Retinal pigment epithelial cell (primary cell): ENCODE measurements at regions not wholly inside any gene's neighbourhood (a gene's known extent, or its start where the extent isn't known, plus 50 kb on each side); places are given as distances from the start of the nearest gene placed in this dataset.

ENCODE experiments used
- DNase-seq: peaks from one replicate; pipeline ENCODE4 v3.0.0-alpha.2; 2010; ENCODE audit warnings: low read depth
- H3K4me3 ChIP-seq: 2 replicates; pipeline ENCODE4 v1.5.1; 2011; ENCODE audit warnings: mild to moderate bottlenecking, low read length, control low read depth, moderate library complexity
- TF ChIP-seq, protein P1 (sequence below): conservative IDR thresholded peaks from 2 replicates; pipeline ENCODE4 v1.5.1; 2011; ENCODE audit warnings: low read depth, low read length, control low read depth, inconsistent platforms

- no peak overlapping the region for H3K4me3 ChIP-seq
- DNase-seq: no peak
- TF ChIP-seq, protein P1, sequence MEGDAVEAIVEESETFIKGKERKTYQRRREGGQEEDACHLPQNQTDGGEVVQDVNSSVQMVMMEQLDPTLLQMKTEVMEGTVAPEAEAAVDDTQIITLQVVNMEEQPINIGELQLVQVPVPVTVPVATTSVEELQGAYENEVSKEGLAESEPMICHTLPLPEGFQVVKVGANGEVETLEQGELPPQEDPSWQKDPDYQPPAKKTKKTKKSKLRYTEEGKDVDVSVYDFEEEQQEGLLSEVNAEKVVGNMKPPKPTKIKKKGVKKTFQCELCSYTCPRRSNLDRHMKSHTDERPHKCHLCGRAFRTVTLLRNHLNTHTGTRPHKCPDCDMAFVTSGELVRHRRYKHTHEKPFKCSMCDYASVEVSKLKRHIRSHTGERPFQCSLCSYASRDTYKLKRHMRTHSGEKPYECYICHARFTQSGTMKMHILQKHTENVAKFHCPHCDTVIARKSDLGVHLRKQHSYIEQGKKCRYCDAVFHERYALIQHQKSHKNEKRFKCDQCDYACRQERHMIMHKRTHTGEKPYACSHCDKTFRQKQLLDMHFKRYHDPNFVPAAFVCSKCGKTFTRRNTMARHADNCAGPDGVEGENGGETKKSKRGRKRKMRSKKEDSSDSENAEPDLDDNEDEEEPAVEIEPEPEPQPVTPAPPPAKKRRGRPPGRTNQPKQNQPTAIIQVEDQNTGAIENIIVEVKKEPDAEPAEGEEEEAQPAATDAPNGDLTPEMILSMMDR: no peak
These were observed 71.3 kb upstream of the UBE3A start for GRCh38 chr15:25510146-25510545.

DNA sequence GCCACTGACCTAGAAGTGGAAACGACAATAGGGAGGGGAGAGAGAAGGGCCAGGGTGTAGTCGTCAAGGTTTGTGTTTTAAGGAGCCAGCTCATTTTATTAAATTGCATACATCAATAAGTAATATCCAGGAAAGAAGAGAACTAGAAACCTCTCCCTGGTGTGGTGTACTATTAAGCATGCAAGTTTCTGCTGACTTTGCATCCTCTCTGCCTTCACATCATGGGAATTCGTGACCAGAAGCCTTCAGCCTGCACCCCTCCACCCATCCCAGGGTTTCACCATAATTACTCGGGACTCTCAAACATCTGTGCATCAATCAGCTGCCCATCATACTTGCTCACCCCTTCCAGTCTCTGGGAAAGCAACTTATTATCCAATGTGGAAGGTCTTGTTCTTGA, 70.9 kb upstream of the UBE3A start:
- TF ChIP-seq, protein P1: no peak
- no peak for DNase-seq

GRCh38 chr15:25508369-25509002, 69.7 kb upstream of the UBE3A start:
- no peak overlapping the region for H3K4me3 ChIP-seq
- DNase-seq: no peak
- TF ChIP-seq, protein P1: peak; percentile 75

More for the DNA sequence above, 70.9 kb upstream of the UBE3A start:
- no peak overlapping the region for H3K4me3 ChIP-seq

GRCh38 chr15:25504307-25504706, 65.5 kb upstream of the UBE3A start:
- TF ChIP-seq, protein P1: no peak
- DNase-seq: peak; percentile 71
- no peak overlapping the region for H3K4me3 ChIP-seq

GRCh38 chr15:25501828-25502446, 63.1 kb upstream of the UBE3A start:
- no peak for DNase-seq
- no peak overlapping the region for H3K4me3 ChIP-seq
- TF ChIP-seq, protein P1: peak; percentile 58

DNA sequence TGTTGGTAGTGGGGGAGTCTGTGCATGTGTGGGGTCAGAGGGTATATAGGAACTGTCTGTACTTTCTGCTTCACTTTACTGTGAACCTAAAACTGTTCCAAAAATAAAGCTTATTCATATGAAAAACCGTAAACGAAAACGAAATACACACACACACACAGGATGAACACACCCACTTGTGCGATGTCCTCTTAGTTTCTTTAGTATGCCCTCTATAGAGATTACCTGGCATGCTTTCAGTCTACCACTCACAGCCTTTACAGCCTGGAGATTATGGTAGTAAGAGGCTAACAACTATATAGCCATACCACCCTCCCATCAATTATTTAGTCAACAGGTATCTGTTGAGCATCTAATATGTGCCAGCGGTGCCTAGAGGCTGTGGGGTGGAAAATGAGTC, 60.0 kb upstream of the UBE3A start:
- TF ChIP-seq, protein P1: no peak
- no peak for DNase-seq

DNA sequence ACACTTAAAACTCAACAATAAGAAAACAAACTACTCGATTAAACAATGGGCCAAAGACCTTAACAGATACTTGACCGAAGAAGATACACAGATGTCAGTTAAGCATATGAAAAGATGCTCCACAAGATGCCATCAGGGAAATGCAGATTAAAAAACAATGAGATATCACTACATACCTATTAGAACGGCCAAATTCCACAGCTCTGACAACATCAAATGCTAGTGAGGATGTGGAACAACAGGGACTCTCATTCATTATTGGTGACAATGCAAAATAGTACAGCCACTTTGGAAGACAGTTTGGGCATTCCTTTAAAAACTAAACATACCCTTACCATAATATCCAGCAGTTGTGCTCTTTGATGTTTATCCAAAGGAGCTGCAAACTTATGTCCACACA, 59.1 kb upstream of the UBE3A start:
- no peak for DNase-seq
- no peak overlapping the region for H3K4me3 ChIP-seq
- TF ChIP-seq, protein P1: no peak

More for the DNA sequence above, 60.0 kb upstream of the UBE3A start:
- H3K4me3 ChIP-seq: no peak overlapping the region
